ENCODE measurements at regions not wholly inside any gene's neighbourhood (a gene's known extent, or its start where the extent isn't known, plus 50 kb on each side); places are given as distances from the start of the nearest gene placed in this dataset.
A peak's percentile ranks its signal among the peaks of the same experiment; 100 is the strongest.

GRCh38 chr17:34173241-34173640, 81.8 kb upstream of the CCL2 start:
- WGBS, result 73% methylated on average over 4 of the region's 4 CpGs
- Histone ChIP-seq H3K9ac (ENCODE audit: low read depth, low read length) (no peak overlapping the region), H3K27ac (ENCODE audit: low read depth, low read length) (no peak overlapping the region), H3K27me3 (ENCODE audit: insufficient read depth, low read length) (no peaks in the 10 kb centered on the region), H3K9me3 (ENCODE audit: insufficient read depth, low read depth, low read length) (0 out of 2 replicates have a peak, but pooled peaks cover 8% of the 10 kb centered on the region), H3K36me3 (ENCODE audit: insufficient read depth, low read length) (no peaks in the 10 kb centered on the region), H3K4me3 (ENCODE audit: low read length) (no peak overlapping the region), H3K4me1 (ENCODE audit: insufficient read depth, low read length) (peaks cover 6% of the 10 kb centered on the region)

- peaks cover 16% of the 10 kb centered on the region for H3K4me1 ChIP-seq (ENCODE audit: insufficient read depth, low read length)
- H3K27ac ChIP-seq (ENCODE audit: low read depth, low read length), result no peak overlapping the region
- H3K27me3 ChIP-seq (ENCODE audit: insufficient read depth, low read length), result no peaks in the 10 kb centered on the region
- no peak overlapping the region for H3K4me3 ChIP-seq (ENCODE audit: low read length)
- no peak overlapping the region for H3K9ac ChIP-seq (ENCODE audit: low read depth, low read length)
- 86% methylated on average over 1 of the region's 1 CpG for WGBS
- 0 out of 2 replicates have a peak, but pooled peaks cover 8% of the 10 kb centered on the region for H3K9me3 ChIP-seq (ENCODE audit: insufficient read depth, low read depth, low read length)
- H3K36me3 ChIP-seq (ENCODE audit: insufficient read depth, low read length), result no peaks in the 10 kb centered on the region
Measured at GRCh38 chr17:34174496-34174895, 80.6 kb upstream of the CCL2 start.

- Histone ChIP-seq H3K4me3 (ENCODE audit: low read length) (no peak overlapping the region), H3K9ac (ENCODE audit: low read depth, low read length) (no peak overlapping the region), H3K36me3 (ENCODE audit: insufficient read depth, low read length) (no peaks in the 10 kb centered on the region), H3K27ac (ENCODE audit: low read depth, low read length) (no peak overlapping the region), H3K27me3 (ENCODE audit: insufficient read depth, low read length) (no peaks in the 10 kb centered on the region), H3K9me3 (ENCODE audit: insufficient read depth, low read depth, low read length) (0 out of 2 replicates have a peak, but pooled peaks cover 8% of the 10 kb centered on the region), H3K4me1 (ENCODE audit: insufficient read depth, low read length) (peaks cover 16% of the 10 kb centered on the region)
- WGBS, result 89% methylated on average over 2 of the region's 2 CpGs
Measured at GRCh38 chr17:34176440-34176839, 78.6 kb upstream of the CCL2 start.

- peaks cover 16% of the 10 kb centered on the region for H3K4me1 ChIP-seq (ENCODE audit: insufficient read depth, low read length)
Measured at GRCh38 chr17:34177642-34178041, 77.4 kb upstream of the CCL2 start.

DNA sequence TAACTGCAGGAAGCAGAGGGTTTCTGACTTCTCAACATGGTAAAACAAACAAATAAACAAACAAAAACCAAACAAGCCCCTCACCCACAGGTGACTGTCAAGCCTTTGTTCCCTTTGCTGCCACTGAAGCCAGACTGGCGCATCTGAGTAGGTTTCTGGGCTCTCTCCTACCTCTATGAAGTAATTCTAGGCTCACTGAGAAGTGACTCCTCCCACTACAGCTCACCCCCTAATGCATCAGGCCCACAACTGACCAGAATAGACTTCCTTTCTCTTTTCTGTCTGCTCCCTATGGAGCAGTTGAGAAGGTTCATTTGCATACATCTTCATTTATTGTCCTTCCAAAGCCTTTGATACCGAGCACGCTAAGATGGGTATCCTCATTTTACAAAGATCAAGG, 77.0 kb upstream of the CCL2 start:
- H3K4me1 ChIP-seq (ENCODE audit: insufficient read depth, low read length), result peaks cover 16% of the 10 kb centered on the region
- H3K27me3 ChIP-seq (ENCODE audit: insufficient read depth, low read length), result no peaks in the 10 kb centered on the region
- H3K9ac ChIP-seq (ENCODE audit: low read depth, low read length), result no peak overlapping the region
- 12% methylated on average over 3 of the region's 3 CpGs for WGBS
- no peak overlapping the region for H3K27ac ChIP-seq (ENCODE audit: low read depth, low read length)
- H3K36me3 ChIP-seq (ENCODE audit: insufficient read depth, low read length), result no peaks in the 10 kb centered on the region
- peak overlapping the region; percentile 17; the same call in 1 of the 2 replicates for H3K4me3 ChIP-seq (ENCODE audit: low read length)
- H3K9me3 ChIP-seq (ENCODE audit: insufficient read depth, low read depth, low read length), result no peaks in the 10 kb centered on the region

More at GRCh38 chr17:34177642-34178041, 77.4 kb upstream of the CCL2 start:
- H3K36me3 ChIP-seq (ENCODE audit: insufficient read depth, low read length), result no peaks in the 10 kb centered on the region
- H3K9ac ChIP-seq (ENCODE audit: low read depth, low read length), result no peak overlapping the region
- no peak overlapping the region for H3K4me3 ChIP-seq (ENCODE audit: low read length)
- no peak overlapping the region for H3K27ac ChIP-seq (ENCODE audit: low read depth, low read length)
- whole genome bisulfite sequencing, result 13% methylated on average over 1 of the region's 1 CpG
- 0 out of 2 replicates have a peak, but pooled peaks cover under 1% of the 10 kb centered on the region for H3K9me3 ChIP-seq (ENCODE audit: insufficient read depth, low read depth, low read length)
- no peaks in the 10 kb centered on the region for H3K27me3 ChIP-seq (ENCODE audit: insufficient read depth, low read length)

DNA sequence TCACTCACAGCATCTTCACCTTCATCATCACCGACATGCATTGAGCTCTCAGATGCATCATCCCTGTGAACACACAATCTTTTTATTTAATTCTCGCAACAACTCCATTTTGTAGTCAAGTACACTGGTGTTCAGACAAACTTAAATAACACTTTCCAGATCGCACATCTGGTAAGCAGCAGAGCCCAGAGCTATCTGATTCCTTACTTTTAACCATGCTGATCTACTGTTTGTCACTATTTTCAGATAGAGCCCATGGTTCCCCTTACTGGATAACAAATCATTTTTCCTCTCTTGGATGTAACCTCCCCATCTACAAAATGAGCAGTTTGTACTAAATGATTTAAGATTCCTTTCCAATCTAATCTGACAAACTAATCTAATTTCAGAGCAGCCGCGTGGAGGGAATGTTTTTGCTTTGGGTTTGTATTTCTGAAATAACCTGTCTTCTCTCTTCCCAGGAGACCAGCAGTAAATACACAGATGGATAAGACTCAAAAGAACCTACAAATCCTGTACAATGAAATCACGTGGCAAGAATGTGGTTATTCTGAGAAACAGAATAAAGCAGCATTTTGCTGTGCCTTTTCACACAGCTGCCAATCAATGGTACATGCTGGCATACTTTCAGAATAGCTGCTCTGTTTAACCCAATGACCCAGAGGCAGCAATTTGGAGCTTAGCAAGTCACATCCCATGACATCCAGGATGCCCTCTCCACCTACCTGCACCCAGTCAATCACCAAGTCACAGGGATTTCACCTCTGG, 72.9 kb upstream of the CCL2 start:
- no peaks in the 10 kb centered on the region for H3K9me3 ChIP-seq (ENCODE audit: insufficient read depth, low read depth, low read length)
- 94% methylated on average over 4 of the region's 6 CpGs for WGBS
- no peak overlapping the region for H3K27ac ChIP-seq (ENCODE audit: low read depth, low read length)
- H3K9ac ChIP-seq (ENCODE audit: low read depth, low read length), result no peak overlapping the region
- H3K4me3 ChIP-seq (ENCODE audit: low read length), result no peak overlapping the region
- peaks cover 16% of the 10 kb centered on the region for H3K4me1 ChIP-seq (ENCODE audit: insufficient read depth, low read length)
- no peaks in the 10 kb centered on the region for H3K36me3 ChIP-seq (ENCODE audit: insufficient read depth, low read length)
- no peaks in the 10 kb centered on the region for H3K27me3 ChIP-seq (ENCODE audit: insufficient read depth, low read length)

- H3K9ac ChIP-seq (ENCODE audit: low read depth, low read length), result no peak overlapping the region
- no peak overlapping the region for H3K27ac ChIP-seq (ENCODE audit: low read depth, low read length)
- no peaks in the 10 kb centered on the region for H3K36me3 ChIP-seq (ENCODE audit: insufficient read depth, low read length)
- WGBS, result 87% methylated on average over 3 of the region's 3 CpGs
- H3K4me3 ChIP-seq (ENCODE audit: low read length), result no peak overlapping the region
- no peaks in the 10 kb centered on the region for H3K4me1 ChIP-seq (ENCODE audit: insufficient read depth, low read length)
- H3K9me3 ChIP-seq (ENCODE audit: insufficient read depth, low read depth, low read length), result peaks cover 5% of the 10 kb centered on the region; the same call in 1 of the 2 replicates
- H3K27me3 ChIP-seq (ENCODE audit: insufficient read depth, low read length), result no peaks in the 10 kb centered on the region
Measured at GRCh38 chr17:34195987-34196386, 59.1 kb upstream of the CCL2 start.

DNA sequence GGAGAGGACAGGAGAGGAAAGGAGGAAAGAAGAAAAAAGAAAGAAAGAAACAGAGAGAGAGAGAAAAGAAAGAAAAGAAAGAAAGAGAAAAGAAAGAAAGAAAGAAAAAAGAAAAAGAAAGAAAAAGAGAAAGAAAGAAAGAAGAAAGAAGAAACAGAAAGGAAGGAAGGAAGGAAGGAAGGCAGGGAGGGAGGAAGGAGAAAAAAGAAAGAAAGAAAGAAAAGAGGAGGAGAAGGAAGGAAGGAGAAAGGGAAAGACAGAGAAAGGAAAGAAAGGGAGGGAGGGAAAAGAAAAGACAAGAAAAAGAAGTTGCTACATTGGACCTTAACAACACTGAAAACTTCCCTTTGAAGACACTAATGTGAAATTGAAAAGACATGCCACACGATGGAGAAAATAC, 56.6 kb upstream of the CCL2 start:
- no peak overlapping the region for H3K4me3 ChIP-seq (ENCODE audit: low read length)
- no peaks in the 10 kb centered on the region for H3K4me1 ChIP-seq (ENCODE audit: insufficient read depth, low read length)
- H3K27ac ChIP-seq (ENCODE audit: low read depth, low read length), result no peak overlapping the region
- no peaks in the 10 kb centered on the region for H3K36me3 ChIP-seq (ENCODE audit: insufficient read depth, low read length)
- 75% methylated on average over 1 of the region's 1 CpG for WGBS
- H3K27me3 ChIP-seq (ENCODE audit: insufficient read depth, low read length), result no peaks in the 10 kb centered on the region
- H3K9ac ChIP-seq (ENCODE audit: low read depth, low read length), result no peak overlapping the region
- peaks cover 5% of the 10 kb centered on the region; the same call in 1 of the 2 replicates for H3K9me3 ChIP-seq (ENCODE audit: insufficient read depth, low read depth, low read length)

GRCh38 chr17:34199454-34199853, 55.6 kb upstream of the CCL2 start:
- H3K9me3 ChIP-seq (ENCODE audit: insufficient read depth, low read depth, low read length), result peaks cover 5% of the 10 kb centered on the region; the same call in 1 of the 2 replicates
- H3K9ac ChIP-seq (ENCODE audit: low read depth, low read length), result no peak overlapping the region
- no peak overlapping the region for H3K4me3 ChIP-seq (ENCODE audit: low read length)
- H3K4me1 ChIP-seq (ENCODE audit: insufficient read depth, low read length), result no peaks in the 10 kb centered on the region
- H3K36me3 ChIP-seq (ENCODE audit: insufficient read depth, low read length), result no peaks in the 10 kb centered on the region
- WGBS, result 47% methylated on average over 5 of the region's 7 CpGs
- H3K27ac ChIP-seq (ENCODE audit: low read depth, low read length), result no peak overlapping the region
- no peaks in the 10 kb centered on the region for H3K27me3 ChIP-seq (ENCODE audit: insufficient read depth, low read length)

DNA sequence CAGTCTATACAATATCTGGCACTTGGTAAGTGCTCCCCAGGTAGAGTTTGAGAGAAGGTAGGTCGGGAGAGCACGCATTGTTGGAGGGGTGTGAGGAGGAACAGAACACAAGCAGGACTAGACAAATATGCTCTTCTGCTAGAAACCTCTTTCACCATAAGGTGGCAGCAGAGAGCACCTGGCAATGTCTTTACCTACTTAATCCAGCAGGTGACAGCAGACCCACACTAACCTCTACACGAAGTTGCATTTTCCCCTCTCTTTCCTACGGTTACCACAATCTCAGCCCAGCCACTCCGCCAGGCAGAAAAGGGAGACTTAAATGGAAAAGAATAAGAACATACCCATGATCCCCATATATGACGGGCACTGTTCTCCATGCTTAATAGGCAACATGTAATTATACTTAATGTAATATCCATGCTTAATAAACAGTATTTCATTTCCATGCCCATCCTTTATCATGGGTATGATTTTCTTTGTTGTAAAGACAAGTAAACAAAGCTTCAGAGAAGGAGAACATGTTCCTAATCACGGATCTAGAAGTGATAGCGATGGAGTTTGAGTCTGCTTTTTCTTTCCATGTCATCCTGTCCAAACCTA, 55.1 kb upstream of the CCL2 start:
- no peak overlapping the region for H3K9ac ChIP-seq (ENCODE audit: low read depth, low read length)
- 28% methylated on average over 7 of the region's 8 CpGs for WGBS
- H3K4me1 ChIP-seq (ENCODE audit: insufficient read depth, low read length), result no peaks in the 10 kb centered on the region
- no peaks in the 10 kb centered on the region for H3K36me3 ChIP-seq (ENCODE audit: insufficient read depth, low read length)
- no peaks in the 10 kb centered on the region for H3K27me3 ChIP-seq (ENCODE audit: insufficient read depth, low read length)
- H3K27ac ChIP-seq (ENCODE audit: low read depth, low read length), result no peak overlapping the region
- H3K9me3 ChIP-seq (ENCODE audit: insufficient read depth, low read depth, low read length), result peaks cover 5% of the 10 kb centered on the region; the same call in 1 of the 2 replicates
- no peak overlapping the region for H3K4me3 ChIP-seq (ENCODE audit: low read length)

DNA sequence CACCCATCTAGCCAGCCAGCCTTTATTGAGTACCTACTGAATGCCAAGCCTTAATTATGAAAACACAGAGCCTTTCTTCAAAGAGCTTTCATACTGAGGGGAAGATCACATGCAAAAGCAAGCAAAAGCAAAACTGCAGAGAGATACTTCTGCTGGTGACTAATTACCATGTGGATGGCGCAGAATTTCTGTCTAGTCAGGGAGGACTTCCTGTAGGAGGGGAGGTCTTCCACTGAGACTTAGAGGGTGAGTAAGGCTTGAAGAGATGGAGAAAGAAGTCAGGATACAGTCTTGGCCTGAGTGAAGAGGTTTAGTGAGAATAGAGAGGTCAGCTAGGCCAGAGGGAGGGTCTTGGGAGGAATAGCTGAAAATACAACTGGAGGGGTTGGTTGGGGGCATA, 53.9 kb upstream of the CCL2 start:
- WGBS, result 96% methylated on average over 1 of the region's 1 CpG
- H3K27ac ChIP-seq (ENCODE audit: low read depth, low read length), result no peak overlapping the region

More for the DNA sequence above, 53.9 kb upstream of the CCL2 start:
- no peak overlapping the region for H3K4me3 ChIP-seq (ENCODE audit: low read length)
- H3K4me1 ChIP-seq (ENCODE audit: insufficient read depth, low read length), result no peaks in the 10 kb centered on the region
- peaks cover 5% of the 10 kb centered on the region; the same call in 1 of the 2 replicates for H3K9me3 ChIP-seq (ENCODE audit: insufficient read depth, low read depth, low read length)
- no peaks in the 10 kb centered on the region for H3K27me3 ChIP-seq (ENCODE audit: insufficient read depth, low read length)
- H3K36me3 ChIP-seq (ENCODE audit: insufficient read depth, low read length), result no peaks in the 10 kb centered on the region
- H3K9ac ChIP-seq (ENCODE audit: low read depth, low read length), result no peak overlapping the region
